ENCODE measurements at regions not wholly inside any gene's neighbourhood (a gene's known extent, or its start where the extent isn't known, plus 50 kb on each side); places are given as distances from the start of the nearest gene placed in this dataset.
"Not testable (repeated sequence)": the region's sequence is repeated elsewhere in the genome, so short reads cannot be mapped to it uniquely, and the experiment has no call there.

DNA sequence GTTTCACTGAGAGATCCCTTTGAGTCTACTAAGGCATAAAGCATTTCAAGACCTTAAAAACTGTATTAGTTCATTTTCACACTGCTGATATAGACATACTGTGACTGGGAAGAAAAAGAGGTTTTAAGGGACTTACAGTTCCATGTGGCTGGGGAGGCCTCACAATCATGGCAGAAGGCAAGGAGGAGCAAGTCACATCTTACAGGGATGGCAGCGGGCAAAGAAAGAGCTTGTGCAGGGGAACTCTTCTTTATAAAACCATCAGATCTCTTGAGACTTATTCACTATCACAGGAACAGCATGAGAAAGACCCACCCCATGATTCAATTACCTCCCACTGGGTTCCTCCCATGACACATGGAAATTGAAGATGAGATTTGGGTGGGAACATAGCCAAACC is 628.4 kb upstream of the GJE1 start:
- H3K27me3 Mint-ChIP-seq; ATAC-seq (ENCODE audit: low read depth in 2 of 2); H3K4me3 Mint-ChIP-seq; DNase-seq; H3K4me1 Mint-ChIP-seq; H3K36me3 ChIP-seq (ENCODE audit: control insufficient read depth, insufficient read depth, low read length); H3K36me3 Mint-ChIP-seq; H3K4me1 ChIP-seq (ENCODE audit: control insufficient read depth, insufficient read depth, low read length, poor library complexity, severe bottlenecking); H3K27ac Mint-ChIP-seq; H3K4me3 ChIP-seq (ENCODE audit: low read depth, low read length); H3K27me3 ChIP-seq (ENCODE audit: control insufficient read depth, insufficient read depth, low read length); H3K27ac ChIP-seq (ENCODE audit: insufficient read depth, low read length, poor library complexity, severe bottlenecking): not testable (repeated sequence)
- H3K9me3 ChIP-seq (ENCODE audit: control insufficient read depth in 2 of 2, low read length in 2 of 2): peaks cover 7 to 12% of the 10 kb centered on the region in 2 experiments
- H3K9me3 Mint-ChIP-seq: peaks cover 0 to 23% (median 12%) of the 10 kb centered on the region in 7 donors

DNA sequence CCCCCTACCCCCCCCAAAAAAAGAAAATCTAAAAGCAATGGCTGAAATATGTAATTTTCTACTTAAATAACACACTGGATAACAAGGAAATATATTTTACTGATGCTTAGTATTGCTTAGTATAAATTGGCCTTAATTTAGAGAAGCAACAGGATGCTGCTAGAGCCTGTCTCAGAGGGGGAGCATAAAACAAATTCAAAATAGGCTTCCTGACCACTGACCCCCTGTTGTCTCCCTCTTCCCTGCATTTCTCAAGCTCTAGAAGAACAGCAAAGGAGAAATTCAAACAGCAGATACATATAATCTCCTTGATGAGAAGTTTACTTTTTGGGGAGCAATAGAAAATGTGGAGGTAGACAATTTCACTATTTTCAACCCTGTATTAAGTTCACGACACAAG is 631.1 kb upstream of the GJE1 start:
- Histone ChIP-seq H3K27me3 (ENCODE audit: control insufficient read depth, insufficient read depth, low read length) (no peaks in the 10 kb centered on the region), H3K27ac (ENCODE audit: insufficient read depth, low read length, poor library complexity, severe bottlenecking) (no peak overlapping the region), H3K4me3 (ENCODE audit: low read depth, low read length) (no peak overlapping the region), H3K36me3 (ENCODE audit: control insufficient read depth, insufficient read depth, low read length) (no peaks in the 10 kb centered on the region), H3K4me1 (ENCODE audit: control insufficient read depth, insufficient read depth, low read length, poor library complexity, severe bottlenecking) (no peaks in the 10 kb centered on the region), H3K9me3 (ENCODE audit: control insufficient read depth in 2 of 2, low read length in 2 of 2) (peaks cover 4 to 11% of the 10 kb centered on the region in 2 experiments)
- H3K27ac Mint-ChIP-seq: peak overlapping the region in 1 of 3 donors; percentile 25
- H3K36me3 Mint-ChIP-seq: peaks cover 3% of the 10 kb centered on the region
- H3K4me1 Mint-ChIP-seq: peaks cover 0 to 1% (median 0%) of the 10 kb centered on the region in 4 donors
- no peak overlapping the region for H3K4me3 Mint-ChIP-seq
- peaks cover 11% of the 10 kb centered on the region for H3K27me3 Mint-ChIP-seq
- no peak for DNase-seq
- no peak for ATAC-seq (ENCODE audit: low read depth in 2 of 2)
- H3K9me3 Mint-ChIP-seq: peaks cover 0 to 22% (median 9%) of the 10 kb centered on the region in 7 donors

DNA sequence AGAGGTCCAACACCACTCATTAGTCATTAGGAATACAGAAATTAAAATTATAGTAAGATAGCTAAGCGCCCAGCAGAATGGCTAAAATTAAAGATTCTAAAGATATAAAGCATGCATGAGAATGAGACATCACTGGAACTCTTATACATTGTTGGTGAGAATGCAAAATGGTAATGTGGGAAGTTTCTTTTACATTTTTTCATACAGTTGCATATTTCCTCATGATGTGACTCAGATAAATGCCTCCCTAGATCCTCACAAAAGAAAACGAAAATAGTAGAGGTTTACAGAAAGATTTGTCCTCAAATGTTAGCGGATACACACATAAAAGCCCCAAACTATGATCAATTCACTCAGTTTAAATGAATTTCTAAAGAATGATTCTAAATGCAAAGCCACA is 633.7 kb upstream of the GJE1 start:
- no peak for ATAC-seq (ENCODE audit: low read depth in 2 of 2)
- no peaks in the 10 kb centered on the region for H3K27me3 ChIP-seq (ENCODE audit: control insufficient read depth, insufficient read depth, low read length)
- no peaks in the 10 kb centered on the region for H3K36me3 Mint-ChIP-seq
- H3K9me3 ChIP-seq (ENCODE audit: control insufficient read depth in 2 of 2, low read length in 2 of 2): no peaks in the 10 kb centered on the region
- no peak for DNase-seq
- no peak overlapping the region for H3K4me3 ChIP-seq (ENCODE audit: low read depth, low read length)
- no peak overlapping the region for H3K27ac ChIP-seq (ENCODE audit: insufficient read depth, low read length, poor library complexity, severe bottlenecking)
- no peak overlapping the region for H3K27ac Mint-ChIP-seq
- peaks cover 0 to 2% (median under 1%) of the 10 kb centered on the region in 7 donors for H3K9me3 Mint-ChIP-seq
- no peak overlapping the region for H3K4me3 Mint-ChIP-seq
- peaks cover 8% of the 10 kb centered on the region for H3K27me3 Mint-ChIP-seq
- H3K4me1 Mint-ChIP-seq: peaks cover 0 to 4% (median 0%) of the 10 kb centered on the region in 4 donors
- H3K36me3 ChIP-seq (ENCODE audit: control insufficient read depth, insufficient read depth, low read length): no peaks in the 10 kb centered on the region
- no peaks in the 10 kb centered on the region for H3K4me1 ChIP-seq (ENCODE audit: control insufficient read depth, insufficient read depth, low read length, poor library complexity, severe bottlenecking)

DNA sequence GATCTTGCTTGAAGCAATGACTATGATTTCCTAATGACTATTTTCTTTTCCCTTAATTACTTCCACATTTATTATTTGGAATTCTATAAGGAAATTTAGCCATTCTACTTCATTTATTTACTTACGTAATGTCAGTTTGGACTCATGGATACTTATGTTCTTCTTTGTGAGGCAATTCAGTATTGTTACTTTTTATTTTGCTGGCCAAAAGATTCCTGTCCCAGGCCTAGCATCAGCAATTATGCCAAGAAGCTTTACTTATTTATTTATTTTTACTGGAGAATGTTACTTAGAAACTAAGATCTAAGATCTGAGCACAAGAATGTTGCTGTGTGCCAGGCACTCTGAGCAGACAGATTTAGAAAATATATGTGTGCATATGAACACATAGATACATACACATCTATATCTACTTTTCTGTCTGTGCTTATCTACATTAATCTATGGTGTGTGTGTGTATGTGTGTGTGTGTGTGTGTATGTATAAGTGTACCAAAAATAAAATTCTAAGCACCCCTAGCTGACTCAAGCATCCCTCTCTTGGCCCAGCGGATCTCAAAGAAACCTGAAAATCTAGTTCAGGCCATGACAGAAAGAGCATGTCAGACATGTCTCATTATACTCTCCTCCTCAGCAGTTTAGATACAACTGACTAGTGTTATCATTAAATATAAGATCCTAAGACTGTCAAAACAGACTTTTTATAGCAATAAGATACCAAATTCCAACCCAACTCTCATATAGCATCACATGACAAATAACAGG is 640.0 kb upstream of the GJE1 start:
- Histone ChIP-seq H3K27me3 (ENCODE audit: control insufficient read depth, insufficient read depth, low read length) (no peaks in the 10 kb centered on the region), H3K4me3 (ENCODE audit: low read depth, low read length) (no peak overlapping the region), H3K27ac (ENCODE audit: insufficient read depth, low read length, poor library complexity, severe bottlenecking) (no peak overlapping the region), H3K9me3 (ENCODE audit: control insufficient read depth in 2 of 2, low read length in 2 of 2) (no peaks in the 10 kb centered on the region), H3K4me1 (ENCODE audit: control insufficient read depth, insufficient read depth, low read length, poor library complexity, severe bottlenecking) (no peaks in the 10 kb centered on the region), H3K36me3 (ENCODE audit: control insufficient read depth, insufficient read depth, low read length) (no peaks in the 10 kb centered on the region)
- H3K4me3 Mint-ChIP-seq: no peak overlapping the region
- H3K27me3 Mint-ChIP-seq: peaks cover 4% of the 10 kb centered on the region
- H3K27ac Mint-ChIP-seq: peak overlapping the region in 1 of 3 donors; percentile 52
- DNase-seq (no peak), ATAC-seq (ENCODE audit: low read depth in 2 of 2) (no peak)
- H3K36me3 Mint-ChIP-seq: no peaks in the 10 kb centered on the region
- H3K9me3 Mint-ChIP-seq: peaks cover 0 to 4% (median 0%) of the 10 kb centered on the region in 7 donors
- H3K4me1 Mint-ChIP-seq: peaks cover 0 to 12% (median 2%) of the 10 kb centered on the region in 4 donors

DNA sequence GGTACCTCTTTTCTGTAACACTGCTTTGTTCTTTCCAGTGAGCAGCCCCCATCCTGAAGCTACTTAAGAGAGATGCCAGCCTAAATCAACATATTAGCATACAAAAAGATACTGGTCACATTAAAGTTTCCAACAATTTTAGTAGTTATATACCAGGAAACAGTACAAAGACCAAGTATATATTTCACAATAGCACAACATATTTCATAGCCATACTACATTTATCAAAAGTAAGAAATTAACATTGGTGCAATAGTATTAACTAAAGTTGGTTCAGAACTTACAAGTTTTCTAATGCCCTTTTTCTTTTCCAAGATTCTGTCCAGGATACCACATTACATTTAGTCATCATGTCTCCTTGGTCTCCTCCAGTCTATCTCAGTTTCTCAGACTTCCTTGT is 641.0 kb upstream of the GJE1 start:
- Histone ChIP-seq H3K36me3 (ENCODE audit: control insufficient read depth, insufficient read depth, low read length) (no peaks in the 10 kb centered on the region), H3K27ac (ENCODE audit: insufficient read depth, low read length, poor library complexity, severe bottlenecking) (no peak overlapping the region), H3K4me3 (ENCODE audit: low read depth, low read length) (no peak overlapping the region), H3K27me3 (ENCODE audit: control insufficient read depth, insufficient read depth, low read length) (no peaks in the 10 kb centered on the region), H3K4me1 (ENCODE audit: control insufficient read depth, insufficient read depth, low read length, poor library complexity, severe bottlenecking) (no peaks in the 10 kb centered on the region), H3K9me3 (ENCODE audit: control insufficient read depth in 2 of 2, low read length in 2 of 2) (no peaks in the 10 kb centered on the region)
- H3K9me3 Mint-ChIP-seq: peaks cover 0 to 4% (median 0%) of the 10 kb centered on the region in 7 donors
- no peak for ATAC-seq (ENCODE audit: low read depth in 2 of 2)
- peaks cover 0 to 15% (median 7%) of the 10 kb centered on the region in 4 donors for H3K4me1 Mint-ChIP-seq
- no peak for DNase-seq
- H3K27ac Mint-ChIP-seq: peak overlapping the region in 1 of 3 donors; percentile 20
- H3K4me3 Mint-ChIP-seq: peak overlapping the region in 1 of 4 donors; percentile 70
- no peaks in the 10 kb centered on the region for H3K27me3 Mint-ChIP-seq
- no peaks in the 10 kb centered on the region for H3K36me3 Mint-ChIP-seq

DNA sequence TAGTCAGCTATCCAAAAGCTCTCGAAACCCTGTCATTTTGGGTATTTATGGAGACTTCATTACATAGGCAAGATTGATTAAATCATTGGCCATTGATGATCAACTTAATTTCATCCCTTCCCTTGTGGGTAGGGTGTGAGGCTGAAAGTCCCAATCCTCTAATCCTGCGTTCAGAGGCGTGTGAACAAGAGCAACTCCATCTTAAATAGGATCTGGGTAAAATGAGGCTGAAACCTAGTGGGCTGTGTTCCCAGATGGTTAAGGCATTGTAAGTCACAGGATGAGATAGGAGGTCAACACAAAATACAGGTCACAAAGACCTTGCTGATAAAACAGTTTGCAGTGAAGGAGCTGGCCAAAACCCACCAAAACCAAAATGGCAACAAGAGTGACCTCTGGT is 641.7 kb upstream of the GJE1 start:
- no peak overlapping the region for H3K4me3 ChIP-seq (ENCODE audit: low read depth, low read length)
- Mint-ChIP-seq H3K27me3 (no peaks in the 10 kb centered on the region), H3K27ac (peak overlapping the region in 2 of 3 donors; percentile 20 to 56), H3K4me1 (peaks cover 0 to 15% (median 8%) of the 10 kb centered on the region in 4 donors), H3K9me3 (peaks cover 0 to 4% (median 0%) of the 10 kb centered on the region in 7 donors), H3K36me3 (no peaks in the 10 kb centered on the region), H3K4me3 (no peak overlapping the region)
- H3K27ac ChIP-seq (ENCODE audit: insufficient read depth, low read length, poor library complexity, severe bottlenecking): no peak overlapping the region
- H3K9me3 ChIP-seq (ENCODE audit: control insufficient read depth in 2 of 2, low read length in 2 of 2): no peaks in the 10 kb centered on the region
- no peaks in the 10 kb centered on the region for H3K27me3 ChIP-seq (ENCODE audit: control insufficient read depth, insufficient read depth, low read length)
- ATAC-seq (ENCODE audit: low read depth in 2 of 2) (no peak), DNase-seq (no peak)
- H3K4me1 ChIP-seq (ENCODE audit: control insufficient read depth, insufficient read depth, low read length, poor library complexity, severe bottlenecking): no peaks in the 10 kb centered on the region
- no peaks in the 10 kb centered on the region for H3K36me3 ChIP-seq (ENCODE audit: control insufficient read depth, insufficient read depth, low read length)

DNA sequence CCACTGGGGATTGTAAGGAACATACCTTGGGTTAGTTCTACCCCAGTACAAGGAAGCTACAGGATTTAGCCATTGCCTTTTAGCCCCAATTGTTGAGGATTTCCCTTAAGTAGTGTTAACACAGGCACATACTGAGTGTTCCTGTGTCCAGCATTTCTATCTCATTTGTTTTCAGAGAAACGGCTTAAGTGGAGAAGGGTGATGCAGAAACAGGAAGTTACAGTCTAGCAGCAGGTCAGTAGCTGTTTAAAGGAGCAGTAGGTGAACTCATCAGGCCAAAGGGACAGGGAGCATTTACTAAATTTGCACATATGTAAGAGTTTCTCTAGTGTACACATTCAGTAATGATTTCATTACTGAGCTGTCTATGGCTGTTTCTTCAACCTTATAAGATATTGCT is 644.2 kb upstream of the GJE1 start:
- Histone ChIP-seq H3K9me3 (ENCODE audit: control insufficient read depth in 2 of 2, low read length in 2 of 2) (no peaks in the 10 kb centered on the region), H3K27ac (ENCODE audit: insufficient read depth, low read length, poor library complexity, severe bottlenecking) (no peak overlapping the region), H3K36me3 (ENCODE audit: control insufficient read depth, insufficient read depth, low read length) (no peaks in the 10 kb centered on the region), H3K4me3 (ENCODE audit: low read depth, low read length) (no peak overlapping the region), H3K4me1 (ENCODE audit: control insufficient read depth, insufficient read depth, low read length, poor library complexity, severe bottlenecking) (peaks cover 21% of the 10 kb centered on the region), H3K27me3 (ENCODE audit: control insufficient read depth, insufficient read depth, low read length) (no peaks in the 10 kb centered on the region)
- DNase-seq (no peak), ATAC-seq (ENCODE audit: low read depth in 2 of 2) (no peak)
- Mint-ChIP-seq H3K27ac (peak overlapping the region in 2 of 3 donors; percentile 8 to 66), H3K4me3 (no peak overlapping the region), H3K27me3 (no peaks in the 10 kb centered on the region), H3K36me3 (no peaks in the 10 kb centered on the region), H3K9me3 (peaks cover 0 to 2% (median 0%) of the 10 kb centered on the region in 7 donors), H3K4me1 (peaks cover 12 to 39% (median 26%) of the 10 kb centered on the region in 4 donors)

DNA sequence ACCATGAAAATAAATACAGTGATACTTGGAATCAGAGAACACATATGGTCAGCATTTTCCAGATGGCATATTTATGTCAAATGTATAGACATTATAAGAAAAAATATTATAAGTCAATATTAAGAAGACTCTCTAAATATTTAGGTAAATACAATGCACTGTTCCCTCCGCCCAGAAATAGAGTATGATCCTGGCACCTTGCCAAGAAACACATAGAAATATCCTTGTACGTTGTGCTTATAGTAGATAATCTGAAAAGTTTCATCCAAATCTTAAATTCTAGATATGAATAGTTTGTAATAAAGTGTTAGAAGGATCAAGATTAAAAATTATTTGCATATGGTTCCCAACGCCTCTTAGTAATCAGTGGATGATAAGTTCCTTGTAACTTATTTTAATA is 645.8 kb upstream of the GJE1 start:
- no peaks in the 10 kb centered on the region for H3K27me3 Mint-ChIP-seq
- H3K27ac Mint-ChIP-seq: no peak overlapping the region
- Histone ChIP-seq H3K27me3 (ENCODE audit: control insufficient read depth, insufficient read depth, low read length) (no peaks in the 10 kb centered on the region), H3K4me3 (ENCODE audit: low read depth, low read length) (no peak overlapping the region), H3K27ac (ENCODE audit: insufficient read depth, low read length, poor library complexity, severe bottlenecking) (no peak overlapping the region), H3K9me3 (ENCODE audit: control insufficient read depth in 2 of 2, low read length in 2 of 2) (no peaks in the 10 kb centered on the region), H3K4me1 (ENCODE audit: control insufficient read depth, insufficient read depth, low read length, poor library complexity, severe bottlenecking) (peaks cover 30% of the 10 kb centered on the region), H3K36me3 (ENCODE audit: control insufficient read depth, insufficient read depth, low read length) (no peaks in the 10 kb centered on the region)
- no peak for ATAC-seq (ENCODE audit: low read depth in 2 of 2)
- H3K36me3 Mint-ChIP-seq: no peaks in the 10 kb centered on the region
- H3K4me3 Mint-ChIP-seq: no peak overlapping the region
- no peak for DNase-seq
- peaks cover 0 to 2% (median 0%) of the 10 kb centered on the region in 7 donors for H3K9me3 Mint-ChIP-seq
- H3K4me1 Mint-ChIP-seq: peaks cover 18 to 50% (median 35%) of the 10 kb centered on the region in 4 donors

All from CD4-positive, CD25-positive, alpha-beta regulatory T cell (primary cell).